Stimulated activated CD8-positive, alpha-beta memory T cell treated with anti-CD3 and anti-CD28 coated beads, Interleukin-15, amount 100 ng/mL, for 1 hour (primary cell): ENCODE measurements at regions not wholly inside any gene's neighbourhood (a gene's known extent, or its start where the extent isn't known, plus 50 kb on each side); places are given as distances from the start of the nearest gene placed in this dataset.
"Not testable (repeated sequence)": the region's sequence is repeated elsewhere in the genome, so short reads cannot be mapped to it uniquely, and the experiment has no call there.

Source experiments
- DNase-seq: peaks from one replicate; pipeline ENCODE4 v3.0.0-alpha.2; 2020; ENCODE audit warnings: low read depth

DNA sequence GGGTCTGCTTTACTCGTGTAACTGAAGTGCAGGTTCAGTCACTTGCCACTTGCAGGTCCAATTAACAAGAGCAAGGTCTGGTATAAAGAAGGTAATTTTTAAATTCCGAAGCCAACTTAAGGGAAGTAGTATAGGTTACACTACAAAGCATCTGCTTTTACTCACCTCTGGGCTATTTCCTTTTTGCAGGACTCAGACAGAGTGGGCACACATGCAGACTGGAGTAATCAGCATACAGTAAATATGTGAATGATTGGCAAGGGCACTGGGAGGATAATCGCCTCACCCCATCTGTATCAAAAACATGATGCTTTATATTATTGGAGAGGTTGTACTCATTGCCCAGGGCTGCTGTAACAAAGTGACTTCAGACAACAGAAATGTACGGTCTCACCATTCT, 160.1 kb upstream of the CDH5 start:
- DNase-seq: no peak

DNA sequence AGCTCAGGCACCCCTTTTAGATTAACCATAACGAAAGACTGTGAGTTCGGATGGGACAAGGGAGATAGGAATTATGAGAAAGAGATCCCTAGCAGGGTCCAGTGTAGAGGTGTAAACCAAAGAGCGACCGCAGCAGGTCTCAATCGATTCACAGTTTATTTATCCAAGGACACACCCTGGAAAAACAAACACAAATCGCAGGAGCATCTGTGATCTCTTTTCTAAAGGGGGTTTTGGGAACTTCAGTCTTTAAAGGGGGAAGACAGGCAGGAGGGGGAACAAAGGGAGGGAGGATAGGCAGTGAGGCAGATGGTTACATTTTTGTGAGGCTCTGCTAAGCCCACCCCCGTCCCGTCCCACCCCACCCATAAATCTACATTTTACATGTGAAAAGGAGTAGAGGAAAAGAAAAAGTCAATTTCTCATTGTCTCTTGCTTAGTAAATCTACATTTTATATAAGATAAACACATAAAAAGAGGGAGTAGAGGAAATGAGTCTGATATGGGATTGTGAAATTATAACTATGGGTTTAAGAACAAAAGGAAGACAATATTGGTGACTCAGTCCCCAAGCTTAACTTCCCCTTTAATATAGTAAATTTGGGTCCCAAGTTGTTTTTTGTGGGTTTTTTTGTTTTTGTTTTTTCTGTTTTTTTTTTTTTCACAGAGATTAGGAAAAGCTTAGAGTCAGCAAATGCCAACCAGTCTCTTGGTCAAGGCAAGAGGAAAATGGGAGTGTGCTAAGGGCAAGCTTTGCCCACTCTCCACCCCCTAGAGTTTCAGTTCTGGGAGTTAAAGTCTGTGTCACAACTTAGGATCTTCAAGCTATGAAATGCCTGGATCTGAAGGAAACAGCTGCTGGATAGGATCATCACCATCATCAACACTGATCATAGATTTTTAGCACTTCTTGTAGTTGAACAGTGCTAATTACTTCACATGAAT, 160.9 kb upstream of the CDH5 start:
- no peak for DNase-seq

DNA sequence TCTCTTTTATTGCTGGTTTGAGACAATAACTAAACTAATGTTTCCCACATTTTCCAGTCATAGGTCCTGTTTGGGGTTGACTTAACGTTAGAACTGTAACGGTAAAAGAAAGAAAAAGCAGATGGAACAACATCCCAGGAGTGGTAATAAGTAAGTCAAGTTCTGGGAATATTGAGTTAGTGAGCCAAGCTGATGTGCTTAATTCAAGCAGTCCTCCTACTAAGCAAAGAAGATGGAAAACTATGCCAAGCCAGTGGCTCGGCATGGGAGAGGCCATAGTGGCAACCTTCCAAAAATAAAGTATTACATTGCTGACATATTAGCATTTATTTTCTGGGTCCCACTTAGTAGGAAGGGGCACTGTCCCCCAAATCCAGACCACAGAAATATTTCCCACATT, 161.7 kb upstream of the CDH5 start:
- no peak for DNase-seq

DNA sequence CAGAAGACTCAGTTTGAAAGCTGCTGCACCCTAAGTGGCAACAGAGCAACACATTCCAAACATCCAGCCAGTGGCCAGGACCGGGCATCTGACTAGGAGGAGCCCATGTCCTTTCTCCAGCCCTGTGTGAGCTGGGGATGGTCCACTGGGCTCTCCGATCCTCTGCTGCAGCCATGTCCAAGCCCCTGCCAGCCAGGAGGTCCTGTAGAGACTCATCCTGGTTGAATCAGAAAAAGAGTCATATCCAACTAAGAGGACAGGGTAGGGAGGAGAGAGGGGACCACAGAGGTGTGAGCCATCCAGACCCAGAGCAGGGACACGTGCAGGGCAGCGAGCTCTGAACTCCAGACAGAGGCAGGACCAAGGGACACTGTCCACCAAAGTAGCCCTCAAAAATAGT, 163.0 kb upstream of the CDH5 start:
- no peak for DNase-seq

DNA sequence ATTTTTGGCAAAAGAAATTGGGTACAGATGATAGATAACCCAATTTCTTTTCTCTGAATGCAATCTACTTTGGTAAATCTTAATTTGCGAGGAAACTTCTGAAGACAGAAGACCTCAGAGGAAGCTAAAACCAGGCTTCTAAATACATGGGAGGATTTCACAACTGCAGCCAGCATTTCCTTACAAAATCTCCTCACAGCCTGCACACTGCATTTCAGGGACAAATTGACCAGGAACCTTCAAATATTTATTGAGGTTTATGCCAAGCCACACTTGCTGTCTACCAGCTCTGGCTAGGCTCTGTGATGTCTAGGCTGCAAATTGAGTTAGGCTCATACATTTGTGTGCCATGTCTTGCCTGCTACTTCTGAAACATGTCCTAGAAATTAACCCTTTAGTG, 167.3 kb upstream of the CDH5 start:
- DNase-seq: no peak

DNA sequence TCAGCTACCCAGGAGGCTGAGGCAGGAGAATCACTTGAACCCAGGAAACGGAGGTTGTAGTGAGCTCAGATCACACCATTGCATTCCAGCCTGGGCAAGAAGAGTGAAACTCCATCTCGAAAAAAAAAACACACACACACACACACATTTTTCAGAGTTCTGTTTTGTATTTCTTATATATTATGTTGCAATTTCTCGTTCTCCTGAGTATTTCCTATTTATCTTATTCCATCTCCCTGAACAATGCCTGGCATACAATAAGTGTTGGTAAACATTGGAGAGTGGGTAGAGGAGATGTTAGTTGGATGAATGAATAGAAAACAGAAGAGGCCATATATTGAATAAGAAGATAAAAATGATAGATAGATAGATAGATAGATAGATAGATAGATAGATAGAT, 167.8 kb upstream of the CDH5 start:
- no peak for DNase-seq

DNA sequence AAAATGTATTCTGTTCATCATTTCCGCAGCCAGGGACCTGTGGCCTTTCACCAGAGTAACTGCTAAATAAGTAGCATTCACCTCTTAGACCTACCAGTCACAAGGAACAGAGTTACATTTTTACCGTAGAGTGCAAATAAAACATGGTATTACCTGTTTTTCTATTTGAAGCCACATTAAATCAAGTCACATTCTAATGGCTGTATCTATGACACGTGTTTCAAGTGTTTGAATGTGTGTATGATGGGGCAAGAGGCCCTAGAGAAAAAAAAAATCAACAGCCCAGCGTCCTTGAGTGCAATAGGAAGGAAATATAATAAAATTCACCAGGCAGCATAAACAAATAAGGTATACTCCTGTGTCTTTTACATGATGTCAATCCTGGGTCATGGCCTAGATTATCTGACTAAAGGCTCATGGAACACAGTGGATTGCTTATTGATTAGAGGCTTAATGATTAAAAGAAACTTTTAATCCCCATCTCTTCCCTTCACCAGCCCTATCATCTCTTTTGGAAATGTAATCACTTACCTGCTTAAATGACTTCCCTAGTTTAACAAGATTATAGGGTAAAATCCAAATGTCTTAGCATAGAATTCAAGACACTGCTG, 168.7 kb upstream of the CDH5 start:
- no peak for DNase-seq

DNA sequence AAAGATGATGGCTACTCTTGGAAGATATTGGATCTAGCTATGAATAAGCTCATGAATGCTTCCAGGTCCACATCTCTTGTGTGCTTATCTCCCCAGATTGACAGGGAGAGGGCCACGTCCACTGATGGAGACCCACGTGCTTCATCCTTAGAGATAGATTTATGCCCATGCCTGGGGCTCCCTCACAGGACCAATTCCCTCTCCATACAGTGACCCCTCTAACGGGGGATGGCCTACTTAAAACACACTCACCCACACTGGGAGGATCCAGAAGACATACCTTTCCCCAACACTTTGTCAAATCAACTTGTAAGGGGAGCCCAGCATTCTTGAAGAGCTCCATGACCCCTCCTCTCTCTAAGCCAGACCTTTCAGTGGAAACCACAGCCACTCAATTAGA, 169.7 kb upstream of the CDH5 start:
- DNase-seq: no peak

DNA sequence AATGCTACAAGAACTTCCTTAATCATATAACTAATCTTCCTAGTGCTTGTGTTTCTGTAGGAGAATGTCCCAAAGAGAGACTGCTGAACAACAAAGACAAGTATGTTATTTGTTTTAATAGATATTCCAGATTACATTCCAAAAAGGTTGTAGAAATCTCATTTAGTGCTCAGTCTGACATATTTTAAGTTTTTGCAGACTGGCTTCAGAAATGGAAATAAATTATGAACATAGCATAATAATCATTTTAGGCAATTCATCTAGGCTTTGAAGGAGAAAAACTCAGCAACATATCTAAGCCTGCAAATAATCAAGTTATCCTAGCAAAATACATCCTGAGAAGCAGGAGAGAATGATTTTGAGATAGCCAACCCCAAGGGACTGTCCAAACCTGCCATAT, 171.6 kb upstream of the CDH5 start:
- DNase-seq: no peak

DNA sequence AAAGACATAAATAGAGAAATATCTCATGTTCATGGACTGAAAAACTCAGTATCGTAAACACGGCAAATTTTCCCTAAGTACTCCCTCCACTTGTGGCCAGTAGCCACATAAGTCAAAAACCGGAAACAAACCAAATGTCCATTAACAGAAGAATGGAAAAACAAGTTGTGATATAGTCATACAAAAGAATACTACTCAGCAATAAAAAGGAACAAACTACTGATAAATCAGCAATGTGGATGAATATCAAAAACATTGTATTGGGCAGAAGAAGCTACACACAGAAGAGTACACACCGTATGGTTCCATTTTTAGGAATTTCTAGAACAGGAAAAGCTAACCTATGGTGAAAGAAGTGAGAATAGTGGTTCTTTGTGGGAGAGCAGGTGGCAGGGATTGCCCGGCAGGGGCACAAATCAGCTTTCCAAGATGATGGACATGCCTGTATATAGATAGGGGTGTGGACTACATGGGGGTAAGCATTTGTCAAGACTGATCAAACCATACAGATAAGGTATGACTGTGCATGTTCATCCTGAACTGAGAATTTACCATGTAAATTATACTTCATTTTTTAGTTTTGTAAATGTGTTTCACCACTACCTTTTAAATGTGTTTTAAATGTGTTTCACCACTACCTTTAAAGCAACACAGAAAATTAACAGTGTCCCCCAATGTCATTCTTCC, 172.8 kb upstream of the CDH5 start:
- DNase-seq: no peak

DNA sequence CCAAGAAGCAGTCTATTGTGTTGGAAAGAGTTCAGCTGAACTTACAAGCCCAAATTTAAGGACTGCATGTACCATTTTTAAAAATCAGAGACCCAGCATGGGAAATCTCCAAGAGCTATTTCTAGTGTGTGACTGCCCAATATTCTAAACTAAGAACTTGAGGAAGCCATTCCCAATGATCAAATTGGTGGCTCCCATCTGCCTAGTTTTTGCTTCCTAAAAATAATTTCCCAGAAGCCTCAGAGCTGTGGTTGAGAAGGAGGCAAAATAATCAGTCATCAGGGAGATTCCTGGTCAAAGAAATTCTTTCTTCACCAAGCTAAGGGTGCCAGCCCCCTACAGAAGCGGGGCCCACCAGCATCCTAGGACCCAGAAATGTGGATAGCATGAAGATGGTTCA, 176.1 kb upstream of the CDH5 start:
- DNase-seq: no peak

DNA sequence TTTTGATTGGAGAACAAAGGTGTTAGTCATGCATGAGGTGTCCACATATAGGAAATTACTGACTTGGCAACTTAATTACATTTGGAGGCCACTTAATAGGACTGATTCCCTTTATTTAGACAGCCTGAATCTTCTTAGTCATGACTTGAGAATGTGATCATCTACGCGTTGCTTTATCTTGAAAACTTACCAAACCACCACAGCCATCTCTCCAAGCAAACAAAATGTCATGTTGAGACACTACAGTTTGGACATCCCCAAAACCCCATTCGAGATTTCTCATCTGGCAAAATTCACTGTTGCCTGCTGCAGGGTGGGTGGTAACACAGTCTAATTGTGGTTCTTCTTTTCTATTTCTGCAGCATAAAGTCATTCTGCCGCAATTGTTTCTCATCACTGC, 176.5 kb upstream of the CDH5 start:
- no peak for DNase-seq

DNA sequence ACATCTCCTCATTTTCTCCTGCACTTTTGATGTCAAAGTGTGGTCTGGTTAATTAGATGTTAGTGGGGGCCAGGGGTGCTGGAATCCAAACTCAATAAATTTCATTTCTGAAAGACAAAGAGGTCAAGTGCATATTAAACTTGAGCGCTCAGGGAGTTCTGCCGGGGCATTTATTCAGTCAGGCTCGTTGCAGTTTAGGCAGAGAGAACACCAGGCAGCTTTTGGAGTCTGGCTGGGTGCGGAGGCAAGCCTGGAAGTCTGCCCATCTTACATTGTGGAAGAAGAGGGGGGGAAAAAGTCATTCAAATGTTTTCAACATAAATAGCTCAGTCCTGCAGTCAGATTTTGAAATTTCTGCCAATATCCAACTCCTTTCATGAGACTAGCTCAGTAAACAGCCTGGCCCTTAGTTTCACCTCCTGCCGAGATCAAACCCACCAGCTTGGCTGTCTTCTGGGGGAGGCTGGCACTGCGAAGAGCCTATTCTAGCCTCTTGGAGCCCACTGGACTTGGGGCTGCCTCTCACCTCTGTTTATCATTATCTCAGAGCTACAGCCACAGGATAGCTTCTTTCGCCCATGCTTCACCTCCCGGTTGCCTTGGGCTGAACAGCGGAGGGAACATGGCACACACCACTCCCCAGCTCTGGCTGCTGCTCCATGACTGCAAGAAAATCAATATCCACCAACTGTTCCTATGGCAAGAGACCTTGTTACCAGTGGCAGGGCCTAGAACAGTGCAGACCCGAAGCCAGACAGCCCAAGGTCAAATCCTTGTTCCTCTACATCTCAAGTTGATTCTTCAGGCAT, 177.4 kb upstream of the CDH5 start:
- no peak for DNase-seq

DNA sequence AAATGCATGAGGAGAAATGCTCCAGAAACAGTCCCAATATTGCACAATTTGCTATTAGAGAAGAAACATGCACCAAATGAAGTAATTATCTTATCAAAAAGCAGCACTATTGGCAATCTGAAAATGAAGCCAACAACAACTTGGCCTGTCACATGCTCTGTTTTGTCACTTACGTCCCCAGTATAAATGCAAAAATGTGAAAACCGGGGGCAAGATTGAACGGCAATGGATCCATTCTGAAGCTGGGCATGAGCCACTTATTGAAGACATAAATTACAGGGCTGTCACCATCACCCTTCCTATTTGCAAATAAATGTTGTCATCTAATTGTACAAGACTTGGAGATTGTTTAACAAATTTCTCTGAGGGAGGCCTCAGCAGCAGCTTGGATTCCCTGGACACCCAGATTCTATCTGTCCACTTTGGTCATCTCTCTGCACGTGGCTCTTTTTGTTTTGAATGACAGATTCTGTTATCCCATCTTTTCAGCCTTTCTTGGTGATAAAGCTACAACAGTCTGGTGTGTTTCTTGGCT, 180.2 kb upstream of the CDH5 start:
- DNase-seq: no peak

DNA sequence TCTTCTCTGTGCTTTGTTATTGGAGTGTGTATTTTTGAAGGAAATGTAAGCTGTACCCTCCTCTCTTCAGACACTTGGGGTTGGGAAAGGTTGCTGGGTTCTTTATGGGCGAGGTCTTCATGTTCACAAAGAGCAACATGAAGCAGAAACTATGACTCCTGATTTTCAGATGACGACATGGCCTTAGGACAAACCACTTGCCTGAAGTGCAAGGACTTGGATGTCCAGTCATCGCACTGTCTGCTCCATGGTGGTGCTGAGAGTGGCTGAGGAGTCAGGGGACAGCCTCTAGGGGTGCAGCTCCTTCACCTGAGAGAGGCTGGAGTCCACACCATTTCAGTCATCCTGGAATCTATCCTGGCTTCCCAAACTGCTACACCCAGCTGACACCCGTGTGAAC, 183.9 kb upstream of the CDH5 start:
- no peak for DNase-seq

DNA sequence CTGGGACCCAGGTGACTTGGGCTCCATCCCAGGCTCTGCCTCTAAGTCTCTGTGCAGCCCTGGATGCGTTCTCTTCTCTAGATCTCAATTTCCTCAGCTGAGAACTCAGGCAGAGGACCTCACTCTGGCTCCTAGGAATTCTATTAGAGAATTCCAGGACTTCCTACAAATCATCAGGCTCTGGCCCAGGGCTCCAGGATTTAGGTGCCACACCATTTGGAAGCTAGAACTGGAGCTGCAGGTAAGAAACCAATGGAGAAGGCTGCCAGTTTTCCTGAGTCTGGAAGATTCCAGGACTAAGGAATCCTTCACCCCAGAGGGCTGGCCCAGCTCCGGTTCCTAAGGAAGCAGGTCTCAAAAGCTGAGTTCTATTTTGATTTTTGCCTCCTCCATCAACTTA, 189.8 kb upstream of the CDH5 start:
- no peak for DNase-seq

DNA sequence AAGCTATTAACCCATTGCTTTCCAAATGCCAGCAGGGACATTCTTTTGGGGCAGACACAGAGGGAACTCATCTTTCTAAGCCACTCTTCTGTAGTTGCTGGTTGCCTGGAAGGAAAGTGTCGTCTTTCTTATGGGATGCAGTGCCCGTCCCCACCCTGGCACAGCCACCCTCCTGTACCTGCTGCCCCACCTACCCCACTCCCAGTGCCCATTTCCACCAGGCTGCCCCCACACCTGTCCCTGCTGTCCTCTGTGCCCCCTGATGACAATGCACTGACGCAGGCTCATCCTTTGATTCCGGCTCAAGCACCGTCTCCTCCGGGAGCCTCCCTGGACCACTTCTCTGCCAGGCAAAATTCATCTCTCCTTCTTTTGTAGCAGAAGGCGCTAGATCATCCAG, 190.4 kb upstream of the CDH5 start:
- DNase-seq: no peak

DNA sequence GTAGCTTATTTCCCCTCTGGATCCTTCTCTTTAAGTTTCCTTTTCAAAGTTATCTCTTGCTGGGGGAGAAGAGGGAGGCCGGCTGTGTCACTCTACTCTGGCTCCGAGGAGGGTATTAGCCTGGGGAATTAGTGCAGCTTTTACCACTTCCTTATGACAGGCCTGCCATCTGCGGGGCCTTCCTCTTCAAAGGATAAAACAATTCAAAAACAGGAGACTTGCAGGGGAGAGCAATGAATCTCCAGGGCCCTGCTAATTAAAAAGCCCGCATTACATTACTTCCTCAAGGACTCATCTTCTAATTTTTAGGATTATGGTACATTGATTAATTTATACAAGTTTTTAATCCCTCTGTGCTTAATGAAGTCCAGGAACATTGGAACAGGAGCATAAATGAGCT, 190.9 kb upstream of the CDH5 start:
- DNase-seq: no peak

DNA sequence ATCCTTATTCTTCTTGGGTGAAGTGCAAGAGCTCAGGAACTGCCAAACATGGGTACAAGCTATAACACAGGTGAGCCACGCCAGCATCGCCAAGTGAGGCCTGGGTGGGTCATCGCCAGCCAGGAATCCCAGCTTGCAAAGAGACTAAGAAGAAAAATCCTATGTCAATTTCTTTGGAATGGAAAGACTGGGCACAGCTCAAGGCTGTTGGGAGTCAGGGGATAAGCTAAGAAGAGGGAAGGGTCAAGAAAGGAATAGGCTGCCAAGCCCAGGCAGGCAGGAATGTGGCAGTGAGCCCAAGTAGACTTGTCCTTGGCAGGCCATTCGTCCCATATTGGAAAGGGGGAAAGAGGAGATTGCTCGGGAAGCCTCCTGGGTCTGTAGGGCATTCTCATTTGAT, 191.4 kb upstream of the CDH5 start:
- DNase-seq: no peak

DNA sequence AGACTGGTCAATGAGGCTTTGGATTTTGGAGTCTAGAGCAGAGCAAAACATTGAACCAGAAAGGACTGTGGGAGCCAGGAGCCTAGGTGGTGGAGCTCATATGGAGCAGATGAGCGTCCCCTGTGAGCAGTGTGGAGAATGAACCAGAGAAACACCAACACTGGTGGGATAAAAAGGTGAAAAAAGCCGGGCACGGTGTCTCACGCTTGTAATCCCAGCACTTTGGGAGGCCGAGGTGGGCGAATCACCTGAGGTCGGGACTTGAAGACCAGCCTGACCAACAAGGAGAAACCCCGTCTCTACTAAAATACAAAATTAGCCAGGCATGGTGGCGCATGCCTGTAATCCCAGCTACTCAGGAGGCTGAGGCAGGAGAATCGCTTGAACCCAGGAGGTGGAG, 192.7 kb upstream of the CDH5 start:
- not testable (repeated sequence) for DNase-seq

DNA sequence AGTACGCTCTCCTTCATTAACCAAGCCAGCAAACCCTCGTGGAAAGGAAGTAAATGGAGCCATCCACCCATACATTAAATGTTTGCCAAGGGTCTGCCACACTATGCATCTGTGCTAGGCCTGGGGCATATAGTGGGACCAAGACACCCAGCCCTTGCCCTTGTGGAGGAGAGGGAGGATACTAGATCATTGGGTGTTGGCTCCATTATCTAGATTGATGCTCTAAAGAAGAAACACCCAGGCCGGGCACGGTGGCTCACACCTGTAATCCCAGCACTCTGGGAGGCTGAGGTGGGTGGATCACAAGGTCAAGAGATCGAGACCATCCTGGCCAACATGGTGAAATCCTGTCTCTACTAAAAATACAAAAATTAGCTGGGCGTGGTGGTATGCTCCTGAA, 193.3 kb upstream of the CDH5 start:
- DNase-seq: not testable (repeated sequence)

DNA sequence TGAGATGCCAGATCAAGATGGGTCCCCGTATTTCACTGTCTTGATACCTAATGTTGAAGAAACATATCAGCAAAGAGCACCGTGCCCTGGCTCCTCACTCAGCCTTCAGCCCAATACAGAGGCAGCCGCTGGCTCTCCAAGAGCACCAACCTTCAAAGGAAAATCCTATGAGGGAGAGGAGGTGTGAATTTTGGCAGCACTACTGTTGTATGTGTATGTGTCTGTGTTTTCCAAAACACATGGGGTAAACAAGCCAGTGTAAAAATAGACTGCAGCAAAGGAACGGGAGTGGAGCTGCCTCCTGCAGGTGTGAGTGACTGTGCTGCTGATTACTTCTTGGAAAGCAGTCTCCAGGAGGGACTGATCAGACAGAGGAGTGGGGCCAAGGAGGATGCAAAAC, 194.0 kb upstream of the CDH5 start:
- DNase-seq: no peak
